ENCODE measurements at regions not wholly inside any gene's neighbourhood (a gene's known extent, or its start where the extent isn't known, plus 50 kb on each side); places are given as distances from the start of the nearest gene placed in this dataset.
"Not testable (repeated sequence)": the region's sequence is repeated elsewhere in the genome, so short reads cannot be mapped to it uniquely, and the experiment has no call there.

GRCh38 chr1:121483234-121483633, 298.5 kb downstream of the SRGAP2C start:
- ATAC-seq: no peak
- no peak for TF ChIP-seq CTCF (IDR thresholded peaks at IDR 0.05)

GRCh38 chr1:121483961-121484424, 299.2 kb downstream of the SRGAP2C start:
- Histone ChIP-seq H3K36me3 (no peaks in the 10 kb centered on the region), H3K4me1 (no peaks in the 10 kb centered on the region), H3K27me3 (no peaks in the 10 kb centered on the region), H3K27ac (no peak overlapping the region), H3K9me3 (no peaks in the 10 kb centered on the region), H3K4me3 (no peak overlapping the region)
- ATAC-seq (no peak), DNase-seq (no peak)
- no peak for TF ChIP-seq CTCF (IDR thresholded peaks at IDR 0.05)
- intact Hi-C loops (cut with DNase I): no loop called here

More at GRCh38 chr1:121483234-121483633, 298.5 kb downstream of the SRGAP2C start:
- Histone ChIP-seq H3K27me3 (no peaks in the 10 kb centered on the region), H3K36me3 (no peaks in the 10 kb centered on the region), H3K4me1 (no peaks in the 10 kb centered on the region), H3K9me3 (no peaks in the 10 kb centered on the region), H3K4me3 (no peak overlapping the region), H3K27ac (no peak overlapping the region)
- DNase-seq: no peak
- intact Hi-C loops (cut with DNase I): no loop called here

- H3K27ac ChIP-seq: not testable (repeated sequence)
- peak; percentile 35 for ATAC-seq
Observed at GRCh38 chr1:121494796-121495195, 310.0 kb downstream of the SRGAP2C start.

DNA sequence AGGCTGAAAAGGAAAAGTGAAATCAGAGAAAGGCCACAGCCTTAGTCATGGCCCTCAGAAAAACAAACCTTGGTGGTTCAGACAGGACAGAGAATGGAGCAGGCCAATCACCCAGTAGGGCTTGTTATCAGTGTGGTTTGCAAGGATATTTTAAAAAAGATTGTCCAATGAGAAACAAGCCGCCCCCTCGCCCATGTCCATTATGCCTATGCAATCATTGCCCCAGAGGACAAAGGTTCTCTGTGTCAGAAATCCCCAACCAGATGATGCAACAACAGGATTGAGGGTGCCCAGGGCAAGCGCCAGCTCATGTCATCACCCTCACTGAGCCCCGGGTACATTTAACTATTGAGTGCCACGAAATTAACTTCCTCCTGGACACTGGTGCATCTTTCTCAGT, 326.7 kb downstream of the SRGAP2C start:
- H3K36me3 ChIP-seq; H3K4me1 ChIP-seq; H3K27me3 ChIP-seq; H3K4me3 ChIP-seq; H3K9me3 ChIP-seq; H3K27ac ChIP-seq; intact Hi-C loops (cut with DNase I): not testable (repeated sequence)
- ATAC-seq: peak; percentile 28
- peak; percentile 66 for DNase-seq

More at GRCh38 chr1:121494796-121495195, 310.0 kb downstream of the SRGAP2C start:
- intact Hi-C loops (cut with DNase I); H3K4me1 ChIP-seq; H3K4me3 ChIP-seq; H3K36me3 ChIP-seq; H3K27me3 ChIP-seq; H3K9me3 ChIP-seq; DNase-seq: not testable (repeated sequence)

DNA sequence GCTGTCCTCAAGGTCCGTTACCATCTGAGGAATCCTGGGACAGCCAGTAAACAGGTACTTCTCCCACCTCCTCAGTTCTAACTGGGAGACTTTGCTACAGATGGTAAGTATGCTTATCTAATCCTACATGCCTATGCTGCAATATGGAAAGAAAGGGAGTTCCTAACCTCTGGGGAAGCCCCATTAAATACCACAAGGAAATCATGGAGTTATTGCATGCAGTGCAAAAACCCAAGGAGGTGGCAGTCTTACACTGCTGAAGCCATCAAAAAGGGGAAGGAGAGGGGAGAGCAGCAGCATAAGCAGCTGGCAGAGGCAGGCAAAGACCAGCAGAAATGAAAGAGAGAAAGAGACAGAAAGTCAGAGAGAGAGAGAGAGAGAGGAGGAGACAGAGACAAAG, 327.1 kb downstream of the SRGAP2C start:
- ATAC-seq; H3K36me3 ChIP-seq; H3K9me3 ChIP-seq; H3K4me3 ChIP-seq; H3K27me3 ChIP-seq; H3K4me1 ChIP-seq; H3K27ac ChIP-seq; DNase-seq; intact Hi-C loops (cut with DNase I): not testable (repeated sequence)

GRCh38 chr1:121515235-121515634, 330.5 kb downstream of the SRGAP2C start:
- no peak for TF ChIP-seq CTCF (IDR thresholded peaks at IDR 0.05)
- no peak overlapping the region for H3K4me3 ChIP-seq
- H3K27ac ChIP-seq: no peak overlapping the region
- H3K36me3 ChIP-seq: no peaks in the 10 kb centered on the region
- DNase-seq (no peak), ATAC-seq (no peak)
- H3K9me3 ChIP-seq: no peaks in the 10 kb centered on the region
- peaks cover 6% of the 10 kb centered on the region for H3K4me1 ChIP-seq
- intact Hi-C loops (cut with DNase I): no loop called here
- H3K27me3 ChIP-seq: peaks cover 15% of the 10 kb centered on the region

GRCh38 chr1:121516234-121516967, 331.6 kb downstream of the SRGAP2C start:
- DNase-seq (peak; percentile 65), ATAC-seq (peak; percentile 76)
- no peak overlapping the region for H3K4me3 ChIP-seq

More at GRCh38 chr1:121516234-121516967, 331.6 kb downstream of the SRGAP2C start:
- peaks cover 17% of the 10 kb centered on the region for H3K27me3 ChIP-seq
- TF ChIP-seq CTCF (IDR thresholded peaks at IDR 0.05): no peak
- no peaks in the 10 kb centered on the region for H3K36me3 ChIP-seq
- H3K4me1 ChIP-seq: peaks cover 6% of the 10 kb centered on the region
- peak overlapping the region; percentile 26 for H3K27ac ChIP-seq
- intact Hi-C loops (cut with DNase I): no loop called here
- no peaks in the 10 kb centered on the region for H3K9me3 ChIP-seq

All from upper lobe of right lung (tissue), 1 donor.